Tibial nerve (tissue), 4 donors: ENCODE measurements at regions not wholly inside any gene's neighbourhood (a gene's known extent, or its start where the extent isn't known, plus 50 kb on each side); places are given as distances from the start of the nearest gene placed in this dataset.

Experiments
- DNase-seq, 2 donors: peaks; one replicate each; pipeline ENCODE4 v3.0.0-alpha.2; 2019; ENCODE audit warnings: low spot score in 2 of 2
- H3K27ac ChIP-seq, 4 donors: fragments of 200-600 bp; sonication (generic) in 3 of 4; one replicate each; pipeline ENCODE4 v1.5.1; 2017 to 2019; ENCODE audit warnings: mild to moderate bottlenecking in 1 of 4
- H3K27me3 ChIP-seq, 2 donors: fragments of 200-600 bp; sonication (generic) in 1 of 2; one replicate each; pipeline versions ENCODE4 v1.5.1 to v1.6.0; 2017 to 2019
- H3K36me3 ChIP-seq, 3 donors: fragments of 200-600 bp; sonication (generic); one replicate each; pipeline ENCODE4 v1.5.1; 2018 to 2019
- H3K4me1 ChIP-seq, 4 donors: fragments of 200-600 bp; sonication (generic) in 3 of 4; one replicate each; pipeline ENCODE4 v1.5.1; 2017 to 2019
- H3K4me3 ChIP-seq, 4 donors: fragments of 200-600 bp; sonication (generic) in 3 of 4; one replicate each; pipeline ENCODE4 v1.5.1; 2017 to 2019; ENCODE audit warnings: mild to moderate bottlenecking in 1 of 4, moderate library complexity in 1 of 4
- H3K9me3 ChIP-seq, 4 donors: fragments of 200-600 bp; sonication (generic) in 3 of 4; one replicate each; pipeline ENCODE4 v1.5.1; 2017 to 2019
- EP300 ChIP-seq, 2 donors: sonication (generic); formaldehyde crosslinking; IDR thresholded peaks; one replicate each; pipeline ENCODE4 v1.6.1; 2017; ENCODE audit warnings: antibody characterized with exemption in 2 of 2, mild to moderate bottlenecking in 1 of 2
- POLR2A ChIP-seq, 2 donors: fragments of 450-650 bp; IDR thresholded peaks; one replicate each; pipeline ENCODE4 v1.6.1; 2017; ENCODE audit warnings: antibody characterized with exemption in 2 of 2, mild to moderate bottlenecking in 2 of 2, moderate library complexity in 2 of 2
- WGBS, 2 donors: methylation state at CpG; one replicate each; pipeline ENCODE4 v1.1.5; 2018; 5-methylcytosine and 5-hydroxymethylcytosine counted together
- TF ChIP-seq, protein P1 (sequence below), 5 experiments: fragments of 200-600 bp in 3 of 5; fragments of 450-650 bp in 2 of 5; sonication (generic) in 3 of 5; IDR thresholded peaks; one replicate each; pipeline ENCODE4 v1.5.1; 2016 to 2019; ENCODE audit warnings: antibody characterized with exemption in 5 of 5, mild to moderate bottlenecking in 3 of 5, moderate library complexity in 2 of 5

DNA sequence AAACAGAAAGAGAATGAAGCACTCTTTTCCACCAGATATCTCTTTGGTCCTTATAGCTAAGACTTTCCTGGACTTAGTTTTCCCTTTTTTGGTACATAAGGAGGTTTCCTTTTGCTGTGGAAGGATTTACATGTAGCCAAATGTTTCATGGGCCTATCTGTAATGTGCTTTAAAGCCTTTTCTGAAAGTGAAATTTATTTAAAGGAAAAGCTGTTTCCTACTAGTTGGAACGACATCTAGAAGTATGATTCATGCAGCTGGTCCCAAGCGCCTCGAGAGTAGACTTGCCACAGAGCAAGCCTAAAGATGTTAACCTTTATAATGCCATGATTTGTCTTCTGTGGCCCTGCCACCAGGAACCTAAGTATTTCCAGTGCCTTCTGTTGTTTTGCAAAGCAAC is 390.3 kb downstream of the DLEU7 start:
- no peak overlapping the region for H3K4me3 ChIP-seq
- TF ChIP-seq, protein P1, sequence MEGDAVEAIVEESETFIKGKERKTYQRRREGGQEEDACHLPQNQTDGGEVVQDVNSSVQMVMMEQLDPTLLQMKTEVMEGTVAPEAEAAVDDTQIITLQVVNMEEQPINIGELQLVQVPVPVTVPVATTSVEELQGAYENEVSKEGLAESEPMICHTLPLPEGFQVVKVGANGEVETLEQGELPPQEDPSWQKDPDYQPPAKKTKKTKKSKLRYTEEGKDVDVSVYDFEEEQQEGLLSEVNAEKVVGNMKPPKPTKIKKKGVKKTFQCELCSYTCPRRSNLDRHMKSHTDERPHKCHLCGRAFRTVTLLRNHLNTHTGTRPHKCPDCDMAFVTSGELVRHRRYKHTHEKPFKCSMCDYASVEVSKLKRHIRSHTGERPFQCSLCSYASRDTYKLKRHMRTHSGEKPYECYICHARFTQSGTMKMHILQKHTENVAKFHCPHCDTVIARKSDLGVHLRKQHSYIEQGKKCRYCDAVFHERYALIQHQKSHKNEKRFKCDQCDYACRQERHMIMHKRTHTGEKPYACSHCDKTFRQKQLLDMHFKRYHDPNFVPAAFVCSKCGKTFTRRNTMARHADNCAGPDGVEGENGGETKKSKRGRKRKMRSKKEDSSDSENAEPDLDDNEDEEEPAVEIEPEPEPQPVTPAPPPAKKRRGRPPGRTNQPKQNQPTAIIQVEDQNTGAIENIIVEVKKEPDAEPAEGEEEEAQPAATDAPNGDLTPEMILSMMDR (IDR thresholded peaks at IDR 0.05): no peak
- TF ChIP-seq POLR2A (IDR thresholded peaks at IDR 0.05) (no peak), EP300 (IDR thresholded peaks at IDR 0.05) (no peak)
- WGBS, 2 donors: 31 to 33% methylated on average over 3 of the region's 3 CpGs
- DNase-seq: no peak
- no peaks in the 10 kb centered on the region for H3K36me3 ChIP-seq
- peaks cover 0 to 25% (median 7%) of the 10 kb centered on the region in 4 donors for H3K4me1 ChIP-seq
- no peaks in the 10 kb centered on the region for H3K27me3 ChIP-seq
- no peaks in the 10 kb centered on the region for H3K9me3 ChIP-seq
- peak overlapping the region in 2 of 4 donors; percentile 25 to 38 for H3K27ac ChIP-seq

DNA sequence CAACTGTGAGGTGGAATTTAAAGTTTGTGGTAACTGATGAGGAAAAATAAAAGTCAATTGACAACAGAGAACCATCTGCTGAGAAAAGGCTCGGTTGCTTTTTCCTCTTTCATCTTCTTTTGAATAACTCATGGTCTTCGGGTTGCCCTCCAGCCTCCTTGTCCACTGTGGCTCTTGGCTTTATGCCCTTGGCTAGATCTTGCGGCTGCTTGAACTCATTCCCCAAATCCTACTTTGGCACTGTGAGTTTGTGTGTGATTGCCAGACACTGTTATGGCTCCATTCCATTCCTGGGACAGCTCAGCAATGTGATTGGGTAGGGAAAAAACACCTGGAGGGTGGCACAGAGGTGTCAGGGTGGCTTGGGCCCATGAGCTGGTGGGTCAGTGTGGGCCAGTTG is 387.4 kb downstream of the DLEU7 start:
- Histone ChIP-seq H3K4me1 (peaks cover 0 to 25% (median 7%) of the 10 kb centered on the region in 4 donors), H3K27ac (no peak overlapping the region), H3K4me3 (no peak overlapping the region), H3K9me3 (no peaks in the 10 kb centered on the region), H3K27me3 (no peaks in the 10 kb centered on the region), H3K36me3 (no peaks in the 10 kb centered on the region)
- TF ChIP-seq EP300 (IDR thresholded peaks at IDR 0.05) (no peak), POLR2A (IDR thresholded peaks at IDR 0.05) (no peak)
- 19 to 40% methylated on average over 3 of the region's 3 CpGs for WGBS, 2 donors
- DNase-seq: no peak

DNA sequence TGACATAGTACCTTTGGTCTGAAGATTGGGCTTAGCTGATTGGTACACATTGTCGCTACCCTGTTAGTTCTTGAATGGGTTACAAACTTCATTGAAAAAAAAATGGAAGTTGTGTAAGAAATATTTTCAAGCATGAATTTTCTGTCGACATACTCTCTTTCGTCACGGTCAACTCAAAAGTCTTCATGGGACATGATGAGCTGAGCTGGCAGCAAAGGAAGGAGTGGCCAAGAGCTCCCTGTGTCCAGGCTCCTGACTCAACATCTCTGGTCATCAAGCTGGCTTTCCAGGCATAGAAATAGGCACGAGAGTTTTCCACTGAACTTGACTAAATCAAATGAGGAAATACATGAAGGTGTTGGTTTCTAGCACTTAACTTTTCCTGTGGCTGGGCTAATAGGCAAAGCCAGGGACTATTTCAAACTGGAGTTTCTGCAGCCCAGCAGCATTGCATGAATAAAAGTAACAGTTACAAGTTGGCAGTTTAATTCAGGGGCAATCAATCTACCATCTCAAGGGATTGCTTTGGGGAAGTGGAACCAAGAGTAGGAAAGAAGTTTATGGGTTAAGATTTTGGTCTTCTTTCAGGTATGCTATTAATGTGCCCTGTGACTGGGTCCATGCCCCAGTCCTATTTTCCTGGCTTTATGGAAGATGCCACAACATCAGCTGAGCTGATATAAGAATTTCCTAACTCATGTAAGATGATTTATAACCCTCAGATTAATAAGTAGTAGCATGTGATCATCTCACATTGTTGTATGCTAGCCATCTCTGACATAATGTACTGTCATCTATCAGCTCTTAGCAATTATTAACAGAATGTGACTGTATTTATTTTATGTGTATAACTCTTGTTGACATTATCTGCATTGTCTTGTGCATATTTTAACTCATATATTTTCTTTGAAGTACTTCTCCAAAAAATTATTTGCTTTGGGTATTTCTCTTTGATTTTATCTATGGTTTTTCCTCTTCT is 385.8 kb downstream of the DLEU7 start:
- TF ChIP-seq, protein P1 (IDR thresholded peaks at IDR 0.05): no peak
- peak in 1 of 2 donors; percentile 13 for TF ChIP-seq EP300 (IDR thresholded peaks at IDR 0.05)
- Histone ChIP-seq H3K36me3 (no peaks in the 10 kb centered on the region), H3K4me1 (peaks cover 0 to 24% (median 7%) of the 10 kb centered on the region in 4 donors), H3K27me3 (no peaks in the 10 kb centered on the region), H3K9me3 (no peaks in the 10 kb centered on the region), H3K27ac (no peak overlapping the region), H3K4me3 (no peak overlapping the region)
- 89 to 91% methylated on average over 5 of the region's 5 CpGs for WGBS, 2 donors
- DNase-seq: no peak

DNA sequence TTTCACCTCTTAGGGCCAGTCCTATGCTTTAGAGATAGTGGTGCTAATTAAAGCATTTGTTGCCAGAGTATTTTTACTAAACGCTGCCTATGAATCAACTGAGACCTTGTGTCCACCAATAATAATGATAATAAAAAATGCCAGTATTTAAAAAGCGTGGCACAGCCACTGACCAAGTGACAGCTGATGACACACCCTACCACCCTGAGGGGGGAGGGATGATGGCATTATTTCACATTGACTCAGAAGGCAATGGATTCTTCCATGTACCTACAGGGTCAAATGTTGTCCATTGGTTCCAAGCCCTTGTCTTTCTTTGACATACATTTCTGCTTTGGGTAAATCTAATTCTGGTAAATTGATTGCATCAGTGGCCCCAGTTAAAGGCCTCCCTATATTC is 384.4 kb downstream of the DLEU7 start:
- no peak for TF ChIP-seq POLR2A (IDR thresholded peaks at IDR 0.05)
- TF ChIP-seq EP300 (IDR thresholded peaks at IDR 0.05): no peak
- TF ChIP-seq, protein P1 (IDR thresholded peaks at IDR 0.05): no peak
- Histone ChIP-seq H3K27me3 (no peaks in the 10 kb centered on the region), H3K4me3 (no peak overlapping the region), H3K4me1 (peaks cover 0 to 11% (median 3%) of the 10 kb centered on the region in 4 donors), H3K36me3 (no peaks in the 10 kb centered on the region), H3K9me3 (no peaks in the 10 kb centered on the region), H3K27ac (no peak overlapping the region)
- DNase-seq: no peak
- 88 to 92% methylated on average over 2 of the region's 2 CpGs for WGBS, 2 donors

DNA sequence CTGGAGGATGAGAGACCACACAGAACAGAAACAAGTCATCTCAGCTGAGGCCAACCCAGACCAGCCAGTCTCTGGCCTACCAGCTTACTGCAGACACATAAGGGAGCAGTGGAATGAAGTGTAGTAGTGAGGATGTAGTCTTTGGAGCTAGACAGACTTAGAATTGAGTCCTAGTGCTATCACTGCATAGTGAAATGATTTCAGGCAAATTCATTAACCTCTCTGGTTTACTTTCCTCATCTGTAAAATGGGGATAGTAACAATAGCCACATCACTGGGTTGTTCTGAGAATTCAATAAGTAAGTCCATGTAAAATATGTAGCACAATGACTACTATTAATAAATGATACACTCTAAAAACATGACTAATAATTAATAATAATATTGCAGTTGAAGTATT is 383.8 kb downstream of the DLEU7 start:
- Histone ChIP-seq H3K27ac (no peak overlapping the region), H3K4me1 (peaks cover 0 to 10% (median 3%) of the 10 kb centered on the region in 4 donors), H3K4me3 (no peak overlapping the region), H3K36me3 (no peaks in the 10 kb centered on the region), H3K27me3 (no peaks in the 10 kb centered on the region), H3K9me3 (no peaks in the 10 kb centered on the region)
- TF ChIP-seq, protein P1 (IDR thresholded peaks at IDR 0.05): no peak
- TF ChIP-seq EP300 (IDR thresholded peaks at IDR 0.05): no peak
- TF ChIP-seq POLR2A (IDR thresholded peaks at IDR 0.05): no peak
- DNase-seq: no peak
